ENCODE measurements at regions not wholly inside any gene's neighbourhood (a gene's known extent, or its start where the extent isn't known, plus 50 kb on each side); places are given as distances from the start of the nearest gene placed in this dataset.
"Not testable (repeated sequence)": the region's sequence is repeated elsewhere in the genome, so short reads cannot be mapped to it uniquely, and the experiment has no call there.

GRCh38 chr4:79198951-79199587 is 126.8 kb downstream of the NAA11 start:
- no peak for TF ChIP-seq CTCF (IDR thresholded peaks at IDR 0.05; ENCODE audit: insufficient read depth, missing control alignments)
- DNase-seq (ENCODE audit: insufficient read length, low spot score): no peak
- no peak for FAIRE-seq

GRCh38 chr4:79197275-79198009 is 128.4 kb downstream of the NAA11 start:
- TF ChIP-seq CTCF (IDR thresholded peaks at IDR 0.05; ENCODE audit: insufficient read depth, missing control alignments): no peak
- FAIRE-seq (peak; percentile 53), DNase-seq (ENCODE audit: insufficient read length, low spot score) (no peak)

GRCh38 chr4:79191292-79191691 is 134.6 kb downstream of the NAA11 start:
- not testable (repeated sequence) for FAIRE-seq

GRCh38 chr4:79185526-79186045 is 140.3 kb downstream of the NAA11 start:
- TF ChIP-seq CTCF (IDR thresholded peaks at IDR 0.05; ENCODE audit: insufficient read depth, missing control alignments): no peak
- FAIRE-seq (no peak), DNase-seq (ENCODE audit: insufficient read length, low spot score) (no peak)

More at GRCh38 chr4:79191292-79191691, 134.6 kb downstream of the NAA11 start:
- DNase-seq (ENCODE audit: insufficient read length, low spot score): not testable (repeated sequence)

- no peak for TF ChIP-seq CTCF (IDR thresholded peaks at IDR 0.05; ENCODE audit: insufficient read depth, missing control alignments)
- no peak for DNase-seq (ENCODE audit: insufficient read length, low spot score)
- FAIRE-seq: no peak
These were observed 141.4 kb downstream of the NAA11 start for GRCh38 chr4:79184476-79184875.

- FAIRE-seq (no peak), DNase-seq (ENCODE audit: insufficient read length, low spot score) (no peak)
- no peak for TF ChIP-seq CTCF (IDR thresholded peaks at IDR 0.05; ENCODE audit: insufficient read depth, missing control alignments)
These were observed 143.7 kb downstream of the NAA11 start for GRCh38 chr4:79182209-79182608.

GRCh38 chr4:79181190-79181589 is 144.7 kb downstream of the NAA11 start:
- no peak for TF ChIP-seq CTCF (IDR thresholded peaks at IDR 0.05; ENCODE audit: insufficient read depth, missing control alignments)
- DNase-seq (ENCODE audit: insufficient read length, low spot score) (no peak), FAIRE-seq (no peak)

All from D721Med (cell line).